CD4-positive, alpha-beta T cell (primary cell): ENCODE measurements at regions not wholly inside any gene's neighbourhood (a gene's known extent, or its start where the extent isn't known, plus 50 kb on each side); places are given as distances from the start of the nearest gene placed in this dataset.

ENCODE experiments used
- ATAC-seq: fragments of 200-7000 bp; cut with Tn5 transposase; one replicate; pipeline ENCODE4 v1.10.0; 2022; ENCODE audit warnings: mild to moderate bottlenecking; ENCODE audit not compliant: poor library complexity
- CTCF ChIA-PET: fragments of 350-600 bp; sonication (Branson Sonifier 250); formaldehyde crosslinking; loops from one replicate; lab custom pipeline; 2021; ENCODE audit warnings: antibody characterized with exemption, inconsistent platforms; lab: Charles Lee
- POLR2A ChIA-PET: fragments of 350-600 bp; sonication (Branson Sonifier 250); formaldehyde crosslinking; loops from one replicate; lab custom pipeline; 2021; ENCODE audit warnings: antibody characterized with exemption, inconsistent platforms; lab: Charles Lee
- DNase-seq, 14 experiments: peaks; one replicate each; pipeline ENCODE4 v3.0.0-alpha.2; 2013 to 2020; ENCODE audit warnings: mixed read lengths in 2 of 14
- H3K27ac ChIP-seq, 2 donors: one replicate each; pipeline versions ENCODE4 v1.5.1 to v1.7.0; 2013; ENCODE audit warnings: low read length in 2 of 2, low read depth in 1 of 2, mild to moderate bottlenecking in 1 of 2
- H3K27me3 ChIP-seq, 2 experiments: 1 replicate in 1 of 2; 2 replicates in 1 of 2; pipeline versions ENCODE4 v1.6.1 to v1.7.0; 2013; ENCODE audit warnings: low read length in 2 of 2, control low read depth in 1 of 2, mild to moderate bottlenecking in 1 of 2, moderate library complexity in 1 of 2; ENCODE audit not compliant: insufficient read depth in 2 of 2, control insufficient read depth in 1 of 2
- H3K36me3 ChIP-seq: one replicate; pipeline ENCODE4 v1.6.1; 2013; ENCODE audit warnings: low read length, control low read depth; ENCODE audit not compliant: insufficient read depth
- H3K4me1 ChIP-seq: one replicate; pipeline ENCODE4 v1.6.1; 2013; ENCODE audit warnings: low read length, control low read depth; ENCODE audit not compliant: insufficient read depth
- H3K4me3 ChIP-seq: one replicate; pipeline ENCODE4 v1.5.1; 2013; ENCODE audit warnings: mild to moderate bottlenecking, low read length, moderate library complexity
- H3K9me3 ChIP-seq, 2 experiments: 1 replicate in 1 of 2; 2 replicates in 1 of 2; pipeline versions ENCODE4 v1.6.1 to v1.7.0; 2013; ENCODE audit warnings: low read length in 2 of 2, mild to moderate bottlenecking in 2 of 2, control low read depth in 1 of 2, moderate library complexity in 1 of 2; ENCODE audit not compliant: control insufficient read depth in 1 of 2, insufficient read depth in 1 of 2
- H3K27ac Mint-ChIP-seq: one replicate; pipeline ENCODE4 v1.8.0; 2020; ENCODE audit warnings: mixed read lengths
- H3K27me3 Mint-ChIP-seq: one replicate; pipeline ENCODE4 v1.8.0; 2021; ENCODE audit warnings: mixed read lengths
- H3K36me3 Mint-ChIP-seq: one replicate; pipeline ENCODE4 v1.8.0; 2021; ENCODE audit warnings: low read depth, mixed read lengths
- H3K4me1 Mint-ChIP-seq: one replicate; pipeline ENCODE4 v1.8.0; 2021; ENCODE audit warnings: low read depth, mixed read lengths
- H3K4me3 Mint-ChIP-seq: one replicate; pipeline ENCODE4 v1.8.0; 2020; ENCODE audit warnings: mild to moderate bottlenecking, mixed read lengths
- H3K9me3 Mint-ChIP-seq: one replicate; pipeline ENCODE4 v1.8.0; 2020; ENCODE audit warnings: mixed read lengths
- intact Hi-C, 2 experiments: fragments of 100-400 bp; cut with DNase I in 1 of 2; cut with micrococcal nuclease in 1 of 2; formaldehyde crosslinking; loops; one replicate each; pipeline versions ENCODE4 v1.15.1 to v1.9.0; 2023 to 2025; cut with DNase I, micrococcal nuclease
- TF ChIP-seq, protein P1 (sequence below): fragments of 200-600 bp; IDR thresholded peaks from one replicate; pipeline ENCODE4 v1.8.0; 2022; ENCODE audit warnings: antibody characterized with exemption, mild to moderate bottlenecking

DNA sequence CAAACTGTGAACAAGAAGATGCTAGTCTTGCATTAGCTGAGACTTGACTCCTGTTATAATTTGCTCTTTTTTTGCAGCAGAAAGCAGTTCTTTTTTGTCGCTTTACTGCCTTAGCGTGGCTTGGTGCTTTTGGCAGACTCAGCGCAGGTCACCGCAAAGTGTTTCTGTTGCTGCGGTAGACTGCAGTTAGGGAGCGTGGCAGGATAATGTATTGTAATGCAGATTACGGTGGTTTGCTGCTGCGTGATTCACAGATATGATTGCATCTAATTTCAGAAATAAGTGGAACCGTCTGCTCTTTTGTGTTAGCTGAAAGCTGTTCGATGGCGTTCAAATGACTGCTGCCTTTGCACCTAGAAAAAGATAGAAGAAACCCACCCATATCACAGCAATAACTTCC is 131.6 kb upstream of the SATB2 start:
- Histone ChIP-seq H3K36me3 (no peaks in the 10 kb centered on the region), H3K27me3 (no peaks in the 10 kb centered on the region), H3K4me1 (no peaks in the 10 kb centered on the region), H3K9me3 (no peaks in the 10 kb centered on the region), H3K4me3 (no peak overlapping the region), H3K27ac (no peak overlapping the region)
- H3K9me3 Mint-ChIP-seq: no peaks in the 10 kb centered on the region
- H3K27me3 Mint-ChIP-seq: peaks cover 4% of the 10 kb centered on the region
- TF ChIP-seq, protein P1, sequence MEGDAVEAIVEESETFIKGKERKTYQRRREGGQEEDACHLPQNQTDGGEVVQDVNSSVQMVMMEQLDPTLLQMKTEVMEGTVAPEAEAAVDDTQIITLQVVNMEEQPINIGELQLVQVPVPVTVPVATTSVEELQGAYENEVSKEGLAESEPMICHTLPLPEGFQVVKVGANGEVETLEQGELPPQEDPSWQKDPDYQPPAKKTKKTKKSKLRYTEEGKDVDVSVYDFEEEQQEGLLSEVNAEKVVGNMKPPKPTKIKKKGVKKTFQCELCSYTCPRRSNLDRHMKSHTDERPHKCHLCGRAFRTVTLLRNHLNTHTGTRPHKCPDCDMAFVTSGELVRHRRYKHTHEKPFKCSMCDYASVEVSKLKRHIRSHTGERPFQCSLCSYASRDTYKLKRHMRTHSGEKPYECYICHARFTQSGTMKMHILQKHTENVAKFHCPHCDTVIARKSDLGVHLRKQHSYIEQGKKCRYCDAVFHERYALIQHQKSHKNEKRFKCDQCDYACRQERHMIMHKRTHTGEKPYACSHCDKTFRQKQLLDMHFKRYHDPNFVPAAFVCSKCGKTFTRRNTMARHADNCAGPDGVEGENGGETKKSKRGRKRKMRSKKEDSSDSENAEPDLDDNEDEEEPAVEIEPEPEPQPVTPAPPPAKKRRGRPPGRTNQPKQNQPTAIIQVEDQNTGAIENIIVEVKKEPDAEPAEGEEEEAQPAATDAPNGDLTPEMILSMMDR: no peak
- intact Hi-C loops: no loop called here
- H3K4me1 Mint-ChIP-seq: no peaks in the 10 kb centered on the region
- ATAC-seq (no peak), DNase-seq (no peak)
- H3K4me3 Mint-ChIP-seq: no peak overlapping the region
- H3K36me3 Mint-ChIP-seq: no peaks in the 10 kb centered on the region
- H3K27ac Mint-ChIP-seq: no peak overlapping the region
- ChIA-PET CTCF (no interaction called here), POLR2A (no interaction called here)

DNA sequence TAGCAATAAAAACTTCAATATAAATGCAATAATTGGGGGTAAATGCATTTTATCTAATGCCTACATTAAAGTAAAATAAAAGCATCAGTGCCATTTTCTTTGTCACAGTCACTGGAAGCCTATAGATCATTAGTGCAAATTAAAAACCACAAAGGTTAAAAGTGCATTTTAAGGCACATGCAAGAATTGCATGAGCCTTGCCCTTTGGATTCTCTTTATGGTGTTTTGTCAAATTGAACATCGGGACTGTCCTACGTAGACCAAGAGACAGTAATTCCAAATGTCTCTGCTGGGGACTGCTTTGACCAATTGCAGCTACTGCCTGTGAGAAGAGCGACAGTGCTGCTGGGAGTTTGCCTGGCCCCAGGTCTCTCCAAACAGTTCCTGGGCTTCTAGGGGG is 130.3 kb upstream of the SATB2 start:
- DNase-seq: no peak
- ATAC-seq: no peak
- H3K27ac ChIP-seq: no peak overlapping the region
- no peaks in the 10 kb centered on the region for H3K4me1 ChIP-seq
- CTCF ChIA-PET: no interaction called here
- Mint-ChIP-seq H3K27me3 (peaks cover 4% of the 10 kb centered on the region), H3K4me3 (no peak overlapping the region), H3K36me3 (no peaks in the 10 kb centered on the region), H3K27ac (no peak overlapping the region), H3K4me1 (no peaks in the 10 kb centered on the region), H3K9me3 (no peaks in the 10 kb centered on the region)
- no peaks in the 10 kb centered on the region for H3K27me3 ChIP-seq
- TF ChIP-seq, protein P1: no peak
- no peaks in the 10 kb centered on the region for H3K9me3 ChIP-seq
- POLR2A ChIA-PET: no interaction called here
- no peaks in the 10 kb centered on the region for H3K36me3 ChIP-seq
- no peak overlapping the region for H3K4me3 ChIP-seq
- intact Hi-C loops: no loop called here

DNA sequence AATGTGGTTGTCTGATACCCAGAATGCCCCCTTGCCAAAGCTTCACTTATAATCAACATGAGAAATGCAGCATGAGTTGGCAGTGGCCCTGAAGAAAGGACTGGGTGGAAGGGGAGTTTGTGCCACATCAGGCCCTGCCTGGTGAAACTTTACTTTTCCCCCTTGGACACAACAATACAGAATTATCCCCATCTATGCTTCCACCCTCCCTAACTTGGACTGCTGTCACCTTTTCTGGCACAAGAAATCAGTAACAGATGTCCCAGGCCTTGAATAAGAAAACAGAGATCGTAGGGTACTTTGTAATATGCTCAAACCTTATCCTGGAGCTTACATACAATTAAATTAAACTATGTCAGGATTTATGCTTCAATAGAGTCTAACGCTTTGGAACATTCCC is 128.9 kb upstream of the SATB2 start:
- Histone ChIP-seq H3K4me3 (no peak overlapping the region), H3K36me3 (no peaks in the 10 kb centered on the region), H3K4me1 (no peaks in the 10 kb centered on the region), H3K27me3 (no peaks in the 10 kb centered on the region), H3K27ac (no peak overlapping the region), H3K9me3 (no peaks in the 10 kb centered on the region)
- intact Hi-C loops: no loop called here
- no peak for ATAC-seq
- POLR2A ChIA-PET: no interaction called here
- CTCF ChIA-PET: no interaction called here
- H3K36me3 Mint-ChIP-seq: no peaks in the 10 kb centered on the region
- no peak overlapping the region for H3K4me3 Mint-ChIP-seq
- no peaks in the 10 kb centered on the region for H3K9me3 Mint-ChIP-seq
- no peaks in the 10 kb centered on the region for H3K4me1 Mint-ChIP-seq
- DNase-seq: no peak
- H3K27me3 Mint-ChIP-seq: peaks cover 10% of the 10 kb centered on the region
- TF ChIP-seq, protein P1: no peak
- no peak overlapping the region for H3K27ac Mint-ChIP-seq
